ENCODE measurements at regions not wholly inside any gene's neighbourhood (a gene's known extent, or its start where the extent isn't known, plus 50 kb on each side); places are given as distances from the start of the nearest gene placed in this dataset.
"Not testable (repeated sequence)": the region's sequence is repeated elsewhere in the genome, so short reads cannot be mapped to it uniquely, and the experiment has no call there.

DNA sequence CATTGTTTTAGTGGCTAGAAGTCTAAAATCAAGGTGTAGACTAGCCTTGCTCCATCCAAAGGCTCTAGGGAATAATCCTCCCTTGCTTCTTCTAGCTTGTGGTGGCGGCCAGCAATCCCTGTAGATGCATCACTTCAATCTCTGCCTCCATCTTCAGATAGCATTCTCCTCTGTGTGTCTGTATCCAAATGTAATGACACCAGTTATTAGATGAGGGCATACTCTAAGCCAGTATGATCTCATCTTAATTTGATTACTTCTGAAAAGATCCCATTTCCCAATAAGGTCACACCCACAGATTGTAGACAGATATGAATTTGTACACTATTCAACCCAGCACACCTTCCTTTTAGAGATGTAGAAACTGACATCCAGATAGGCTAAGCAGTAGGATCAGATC lies 334.5 kb upstream of the KCNMB2 start:
- DNase-seq (ENCODE audit: extremely low read depth in 1 of 11, low read depth in 9 of 11, low spot score in 4 of 11), result no peak

GRCh38 chr3:178202194-178202593 lies 334.0 kb upstream of the KCNMB2 start:
- no peak for DNase-seq (ENCODE audit: extremely low read depth in 1 of 11, low read depth in 9 of 11, low spot score in 4 of 11)

DNA sequence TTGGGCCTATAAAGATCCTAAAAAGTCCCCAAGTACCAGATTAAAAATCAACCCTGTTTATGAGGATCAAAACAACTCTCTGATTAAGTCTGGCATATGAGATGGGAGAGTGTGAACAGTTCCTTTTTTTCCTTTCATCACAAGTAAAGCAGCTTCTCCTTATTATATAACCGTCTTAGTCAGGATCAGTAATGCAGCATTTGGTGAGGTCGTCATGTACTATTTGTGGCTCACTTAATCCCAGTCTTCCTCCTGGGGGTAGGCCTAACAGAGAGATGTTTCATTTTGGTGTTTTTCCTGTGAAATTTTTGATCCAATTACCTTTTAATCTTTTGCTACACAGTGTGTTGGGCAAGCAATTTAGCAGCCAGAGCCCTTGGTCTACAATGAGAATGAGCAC lies 333.1 kb upstream of the KCNMB2 start:
- DNase-seq (ENCODE audit: extremely low read depth in 1 of 11, low read depth in 9 of 11, low spot score in 4 of 11), result no peak

- no peak for DNase-seq (ENCODE audit: extremely low read depth in 1 of 11, low read depth in 9 of 11, low spot score in 4 of 11)
These were observed 332.6 kb upstream of the KCNMB2 start for GRCh38 chr3:178203650-178204049.

GRCh38 chr3:178205740-178206139 lies 330.5 kb upstream of the KCNMB2 start:
- DNase-seq (ENCODE audit: extremely low read depth in 1 of 11, low read depth in 9 of 11, low spot score in 4 of 11), result no peak

- DNase-seq (ENCODE audit: extremely low read depth in 1 of 11, low read depth in 9 of 11, low spot score in 4 of 11), result no peak
These were observed 329.7 kb upstream of the KCNMB2 start for GRCh38 chr3:178206521-178206920.

- DNase-seq (ENCODE audit: extremely low read depth in 1 of 11, low read depth in 9 of 11, low spot score in 4 of 11), result not testable (repeated sequence)
These were observed 329.1 kb upstream of the KCNMB2 start for GRCh38 chr3:178207161-178207560.

DNA sequence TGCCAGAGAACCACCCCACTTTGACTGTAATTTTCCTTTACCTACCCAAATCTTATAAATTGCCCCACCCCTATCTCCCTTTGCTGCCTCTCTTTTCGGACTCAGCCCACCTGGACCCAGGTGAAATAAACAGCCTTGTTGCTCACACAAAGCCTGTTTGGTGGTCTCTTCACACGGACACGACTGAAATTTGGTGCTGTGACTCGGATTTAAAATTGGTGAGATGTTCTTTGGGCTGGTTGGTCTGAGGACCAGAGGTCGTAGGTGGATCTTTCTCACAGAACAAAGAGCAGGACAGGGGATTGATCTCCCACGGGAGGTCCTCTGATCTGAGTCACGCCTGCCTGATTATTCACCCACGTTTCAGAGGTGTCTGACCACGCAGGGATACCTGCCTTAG lies 328.6 kb upstream of the KCNMB2 start:
- not testable (repeated sequence) for DNase-seq (ENCODE audit: extremely low read depth in 1 of 11, low read depth in 9 of 11, low spot score in 4 of 11)

- DNase-seq (ENCODE audit: extremely low read depth in 1 of 11, low read depth in 9 of 11, low spot score in 4 of 11), result not testable (repeated sequence)
These were observed 327.1 kb upstream of the KCNMB2 start for GRCh38 chr3:178209116-178209515.

GRCh38 chr3:178209618-178210017 lies 326.6 kb upstream of the KCNMB2 start:
- not testable (repeated sequence) for DNase-seq (ENCODE audit: extremely low read depth in 1 of 11, low read depth in 9 of 11, low spot score in 4 of 11)

DNA sequence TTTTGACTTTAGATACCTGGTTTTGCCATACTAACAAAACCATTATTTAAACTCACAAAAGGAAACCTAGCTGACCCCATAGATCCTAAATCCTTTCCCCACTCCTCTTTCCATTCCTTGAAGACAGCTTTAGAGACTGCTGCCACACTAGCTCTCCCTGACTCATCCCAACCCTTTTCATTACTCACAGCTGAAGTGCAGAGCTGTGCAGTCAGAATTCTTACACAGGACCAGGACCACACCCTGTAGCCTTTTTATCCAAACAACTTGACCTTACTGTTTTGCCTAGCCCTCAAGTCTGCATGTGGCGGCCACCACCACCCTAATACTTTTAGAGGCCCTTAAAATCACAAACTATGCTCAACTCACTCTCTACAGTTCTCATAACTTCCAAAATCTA lies 325.1 kb upstream of the KCNMB2 start:
- DNase-seq (ENCODE audit: extremely low read depth in 1 of 11, low read depth in 9 of 11, low spot score in 4 of 11), result not testable (repeated sequence)

DNA sequence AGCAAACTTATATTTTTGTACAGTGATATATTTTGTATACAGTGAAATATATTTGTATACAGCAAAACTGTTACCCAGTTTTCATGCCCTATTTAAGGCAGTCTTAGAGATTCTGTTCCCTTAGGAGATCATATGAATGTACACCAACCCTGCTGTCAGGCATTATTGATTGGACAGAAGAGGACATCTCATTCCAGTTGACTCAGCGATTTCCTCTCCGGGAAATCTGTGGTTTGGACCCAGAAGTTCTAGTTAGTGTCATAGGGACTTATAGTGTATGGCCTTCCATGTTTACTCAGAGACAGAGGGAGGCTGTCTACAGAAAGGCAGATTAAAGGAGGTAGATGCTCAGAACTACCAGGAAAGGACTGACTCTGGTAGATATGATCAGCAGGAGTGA lies 318.8 kb upstream of the KCNMB2 start:
- no peak for DNase-seq (ENCODE audit: extremely low read depth in 1 of 11, low read depth in 9 of 11, low spot score in 4 of 11)

- DNase-seq (ENCODE audit: extremely low read depth in 1 of 11, low read depth in 9 of 11, low spot score in 4 of 11), result no peak
These were observed 318.0 kb upstream of the KCNMB2 start for GRCh38 chr3:178218231-178218630.

DNA sequence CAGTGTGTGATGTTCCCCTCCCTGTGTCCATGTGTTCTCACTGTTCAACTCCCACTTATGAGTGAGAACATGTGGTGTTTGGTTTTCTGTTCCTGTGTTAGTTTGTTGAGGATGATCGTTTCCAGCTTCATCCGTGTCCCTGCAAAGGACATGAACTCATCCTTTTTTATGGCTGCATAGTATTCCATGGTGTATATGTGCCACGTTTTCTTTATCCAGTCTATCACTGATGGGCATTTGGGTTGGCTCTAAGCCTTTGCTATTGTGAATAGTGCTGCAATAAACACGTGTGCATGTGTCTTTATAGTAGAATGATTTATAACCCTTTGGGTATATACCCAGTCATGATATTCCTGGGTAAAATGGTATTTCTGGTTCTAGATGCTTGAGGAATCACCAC lies 316.6 kb upstream of the KCNMB2 start:
- DNase-seq (ENCODE audit: extremely low read depth in 1 of 11, low read depth in 9 of 11, low spot score in 4 of 11), result not testable (repeated sequence)

DNA sequence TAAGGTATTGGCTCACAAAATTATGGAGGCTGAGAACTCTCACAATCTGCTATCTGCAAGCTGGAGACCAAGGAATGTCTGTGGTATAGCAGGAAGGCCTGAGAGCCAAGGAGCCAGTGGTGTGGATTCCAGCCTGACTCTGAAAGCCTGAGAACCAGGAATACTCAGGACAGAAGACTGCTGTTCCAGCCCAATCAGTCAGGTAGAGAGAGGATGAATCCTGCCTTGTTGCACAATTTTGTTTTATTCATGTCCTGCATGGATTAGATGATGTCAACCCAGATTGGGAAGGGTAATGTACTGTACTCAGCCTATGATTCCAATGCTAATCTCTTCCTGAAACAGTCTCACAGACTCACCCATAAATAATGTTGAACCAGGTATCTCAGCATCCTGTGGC lies 312.4 kb upstream of the KCNMB2 start:
- no peak for DNase-seq (ENCODE audit: extremely low read depth in 1 of 11, low read depth in 9 of 11, low spot score in 4 of 11)

- DNase-seq (ENCODE audit: extremely low read depth in 1 of 11, low read depth in 9 of 11, low spot score in 4 of 11), result no peak
These were observed 310.1 kb upstream of the KCNMB2 start for GRCh38 chr3:178226094-178226493.

GRCh38 chr3:178231645-178232044 lies 304.6 kb upstream of the KCNMB2 start:
- DNase-seq (ENCODE audit: extremely low read depth in 1 of 11, low read depth in 9 of 11, low spot score in 4 of 11), result no peak

DNA sequence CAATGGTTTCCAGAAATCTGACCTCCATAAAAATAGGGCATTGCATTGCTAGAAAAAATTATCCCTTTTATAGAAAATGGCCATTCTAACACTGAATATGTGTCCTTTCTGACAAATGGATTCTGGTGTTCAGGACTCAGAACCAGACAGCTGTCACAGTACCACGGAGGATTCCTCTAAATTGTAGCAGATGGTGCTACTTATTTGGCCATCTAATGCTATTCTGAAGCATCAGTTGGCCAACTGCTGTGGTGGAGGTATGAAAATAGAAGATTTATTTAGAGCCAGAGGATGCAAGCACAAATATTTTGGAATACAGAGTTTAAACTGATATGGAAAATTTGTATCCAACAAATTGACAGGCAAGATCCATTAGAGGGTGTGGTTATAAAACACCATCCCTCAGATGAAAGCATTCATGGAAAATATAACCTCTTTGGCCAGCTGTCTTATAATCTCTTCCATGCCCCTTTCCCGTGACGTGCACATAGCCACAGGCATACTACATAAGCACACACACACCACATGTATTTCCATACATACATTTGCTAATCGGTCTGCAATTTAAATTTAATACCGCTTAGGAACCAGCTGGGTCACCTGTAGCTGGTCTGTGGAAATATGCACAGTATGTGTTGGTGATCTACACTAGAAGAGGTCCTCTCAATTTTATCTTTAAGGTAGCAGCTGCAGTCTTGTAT lies 302.7 kb upstream of the KCNMB2 start:
- DNase-seq (ENCODE audit: extremely low read depth in 1 of 11, low read depth in 9 of 11, low spot score in 4 of 11), result no peak

DNA sequence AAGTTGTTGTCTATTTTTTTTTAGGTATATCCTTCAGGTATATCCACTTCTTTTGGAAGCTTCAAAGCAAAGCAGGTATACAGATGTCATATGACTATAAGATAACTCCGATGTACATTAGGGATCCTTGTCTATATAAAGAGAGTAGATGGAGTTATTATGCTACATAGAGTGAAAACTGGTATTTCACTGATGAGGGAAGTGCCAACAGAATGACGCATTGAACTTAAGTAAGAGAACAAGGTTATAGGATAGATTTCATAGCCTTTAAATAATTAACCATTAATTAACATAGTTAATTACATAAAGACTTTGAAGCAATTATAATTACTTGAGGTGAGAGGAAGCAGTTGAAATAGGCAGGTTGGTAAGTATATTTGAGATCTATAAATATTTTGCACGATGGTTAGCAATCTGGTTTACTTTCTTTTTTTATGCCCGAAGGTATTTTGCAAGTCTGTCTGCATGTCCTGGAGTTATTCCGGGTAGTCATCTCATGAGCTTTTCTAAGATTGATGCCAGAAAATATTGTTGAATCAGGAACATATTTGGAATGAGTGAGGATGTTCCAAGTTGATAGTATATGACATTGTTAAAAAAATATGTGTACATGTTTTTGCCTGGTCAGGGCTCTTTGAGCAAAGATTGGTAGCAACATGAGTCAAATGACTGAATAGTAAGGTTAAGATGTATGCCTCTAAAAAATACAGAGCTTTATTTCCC lies 299.5 kb upstream of the KCNMB2 start:
- no peak for DNase-seq (ENCODE audit: extremely low read depth in 1 of 11, low read depth in 9 of 11, low spot score in 4 of 11)

DNA sequence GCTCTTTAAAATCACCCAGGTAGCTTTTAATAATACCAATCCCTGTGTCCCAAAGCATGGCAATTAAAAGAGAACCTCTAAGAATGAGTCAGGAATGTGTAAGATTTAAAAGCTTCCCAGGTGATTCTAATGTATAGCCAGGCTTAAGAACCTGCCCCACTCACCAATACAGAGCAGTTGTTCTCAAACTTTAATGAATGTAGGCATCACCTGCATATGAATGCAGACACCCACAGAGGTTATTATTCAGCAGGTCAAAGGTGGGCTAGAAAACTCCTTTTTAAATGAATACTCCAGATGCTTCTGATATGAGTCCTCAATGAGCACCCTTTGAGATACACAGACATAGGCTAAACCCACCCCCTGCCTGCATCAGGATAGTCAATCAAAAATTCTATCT lies 298.1 kb upstream of the KCNMB2 start:
- DNase-seq (ENCODE audit: extremely low read depth in 1 of 11, low read depth in 9 of 11, low spot score in 4 of 11), result no peak

Data from renal cortex interstitium (tissue), 11 donors.